HG02798 (cell line): ENCODE measurements at regions not wholly inside any gene's neighbourhood (a gene's known extent, or its start where the extent isn't known, plus 50 kb on each side); places are given as distances from the start of the nearest gene placed in this dataset.

Source experiments
- ATAC-seq: cut with Tn5 transposase; IDR thresholded peaks from one replicate; pipeline ENCODE4 v1.9.1; 2021; ENCODE audit warnings: mild to moderate bottlenecking; ENCODE audit not compliant: unreplicated experiment, poor library complexity

DNA sequence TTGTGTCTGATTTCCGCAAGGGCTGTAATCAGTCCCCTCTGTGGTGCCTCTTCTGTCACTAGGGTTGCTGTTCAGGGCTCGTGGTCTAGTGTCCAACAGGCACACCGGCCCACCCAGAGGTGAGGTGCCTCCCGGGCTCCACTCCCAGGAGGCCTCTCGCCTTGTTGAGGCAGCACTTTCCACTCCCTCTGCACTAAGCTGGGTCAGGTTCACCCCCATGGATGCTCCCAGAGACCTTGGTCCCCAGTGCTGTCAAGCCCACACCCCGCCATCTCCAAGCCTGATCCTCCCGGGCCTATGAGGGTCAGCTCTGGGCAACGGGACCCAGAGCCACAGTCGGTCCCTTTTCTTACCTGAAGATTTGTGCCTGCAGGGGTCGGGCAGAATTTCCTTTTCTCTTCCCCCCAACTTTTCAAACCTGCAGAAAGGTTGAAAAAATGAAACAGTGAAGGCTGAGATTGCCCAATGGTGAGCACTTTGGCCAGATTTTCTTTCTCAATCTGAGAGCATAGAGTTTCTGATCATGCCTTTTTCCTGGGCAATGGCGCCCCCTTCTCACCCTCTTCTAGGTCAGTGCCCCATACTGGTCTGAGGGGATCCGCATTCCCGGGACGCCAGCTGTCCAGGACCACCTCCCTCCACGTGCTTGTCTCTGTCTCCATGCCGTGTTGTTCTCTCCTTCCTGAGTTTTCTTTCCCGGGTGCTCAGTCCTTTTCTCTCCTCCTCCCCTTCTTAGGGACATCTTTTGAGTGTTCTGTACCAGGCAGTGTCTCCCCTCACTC is 148.0 kb downstream of the ASB1 start:
- no peak for ATAC-seq

DNA sequence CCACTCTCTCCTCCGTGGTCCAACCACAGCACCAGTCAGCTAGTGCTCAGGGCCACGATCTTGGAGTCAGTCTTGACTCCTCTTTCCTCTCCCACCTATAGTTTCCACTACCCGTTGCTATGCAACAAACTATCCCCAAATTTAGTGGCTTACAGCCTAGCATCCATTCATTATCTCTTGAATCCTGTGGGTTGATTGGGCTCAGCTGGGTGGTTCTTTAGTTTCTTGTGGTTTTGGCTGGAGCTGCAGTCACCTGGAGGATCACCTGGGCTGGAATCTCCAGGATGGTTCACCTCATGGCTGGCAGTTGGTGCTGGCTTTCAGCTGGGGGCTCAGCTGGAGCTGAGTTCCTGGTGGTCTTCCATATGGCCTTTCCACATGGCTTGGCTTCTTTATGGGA is 149.9 kb downstream of the ASB1 start:
- ATAC-seq: no peak

DNA sequence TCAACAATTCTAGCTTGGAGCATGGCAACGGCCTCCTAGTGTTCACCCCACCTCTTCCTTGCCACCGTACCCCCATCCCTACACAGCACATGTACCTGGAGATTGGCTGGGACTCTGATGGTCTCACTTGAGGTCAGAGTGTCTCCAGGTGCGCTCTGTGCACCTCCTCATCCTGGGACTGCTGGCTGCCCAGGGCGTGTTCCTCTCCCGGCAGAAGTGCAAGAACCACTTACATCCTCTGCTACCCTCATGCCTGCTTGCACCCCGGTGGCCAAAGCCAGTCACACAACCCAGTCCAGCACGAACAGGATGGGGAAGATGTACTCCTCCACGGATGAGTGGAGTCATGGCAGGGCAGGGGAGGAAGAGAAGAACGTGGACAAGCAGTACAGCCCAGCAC is 151.5 kb downstream of the ASB1 start:
- no peak for ATAC-seq

DNA sequence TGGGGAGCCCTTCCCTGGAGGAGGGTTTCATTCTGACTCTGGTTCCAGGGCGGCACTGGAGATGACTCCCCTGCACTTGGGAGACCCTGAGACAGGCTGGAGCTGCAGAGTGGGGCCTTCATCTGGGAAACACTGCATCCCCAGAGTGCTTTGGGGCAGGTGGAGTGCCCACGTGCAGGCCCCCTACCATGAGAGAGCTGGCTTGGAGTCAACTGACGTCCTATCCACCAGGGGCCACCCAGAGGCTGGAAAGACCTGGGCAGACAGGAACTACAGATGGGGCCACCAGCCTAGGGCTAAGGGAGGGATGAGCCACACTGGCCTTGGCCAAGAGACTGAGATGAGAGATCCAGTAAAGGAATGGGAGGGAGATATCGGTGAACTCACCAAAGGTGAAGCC is 153.8 kb downstream of the ASB1 start:
- ATAC-seq: no peak

DNA sequence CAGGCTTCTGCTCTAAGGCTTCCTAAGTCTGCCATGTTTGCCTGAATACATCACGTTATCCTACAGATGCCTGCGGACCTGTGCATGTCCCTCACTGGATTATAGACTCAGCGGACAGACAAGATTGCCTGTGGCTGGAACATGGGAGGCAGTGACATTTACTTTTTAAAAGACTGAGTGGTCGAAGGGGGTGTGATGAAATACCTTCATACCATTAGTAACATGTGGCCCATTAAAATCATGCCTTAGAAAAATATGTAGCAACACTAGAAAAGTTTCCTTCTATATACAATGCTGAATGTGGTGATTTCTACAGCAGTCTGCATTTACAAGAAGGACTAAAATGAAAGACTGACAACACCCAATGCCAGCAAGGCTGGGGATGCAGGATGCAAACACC is 154.4 kb downstream of the ASB1 start:
- no peak for ATAC-seq

DNA sequence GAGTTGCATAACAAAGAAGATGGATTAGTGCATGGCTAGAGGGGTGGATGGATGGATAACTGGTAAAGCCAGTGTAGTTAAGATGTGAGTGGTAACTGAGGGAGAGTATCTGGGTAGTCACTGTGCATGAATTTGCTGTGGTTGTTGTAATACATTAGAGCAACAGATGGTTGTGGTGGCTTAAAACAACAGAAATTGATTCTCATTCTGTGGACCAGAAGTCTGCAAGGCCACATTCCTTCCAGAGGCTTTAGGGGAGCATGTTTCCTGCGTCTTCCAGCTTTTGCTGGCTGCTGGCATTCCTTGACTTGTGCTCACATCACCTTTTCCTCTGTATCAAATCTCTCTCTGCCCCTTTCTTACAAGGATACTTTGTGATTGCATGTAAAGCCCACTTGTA is 155.4 kb downstream of the ASB1 start:
- ATAC-seq: no peak

DNA sequence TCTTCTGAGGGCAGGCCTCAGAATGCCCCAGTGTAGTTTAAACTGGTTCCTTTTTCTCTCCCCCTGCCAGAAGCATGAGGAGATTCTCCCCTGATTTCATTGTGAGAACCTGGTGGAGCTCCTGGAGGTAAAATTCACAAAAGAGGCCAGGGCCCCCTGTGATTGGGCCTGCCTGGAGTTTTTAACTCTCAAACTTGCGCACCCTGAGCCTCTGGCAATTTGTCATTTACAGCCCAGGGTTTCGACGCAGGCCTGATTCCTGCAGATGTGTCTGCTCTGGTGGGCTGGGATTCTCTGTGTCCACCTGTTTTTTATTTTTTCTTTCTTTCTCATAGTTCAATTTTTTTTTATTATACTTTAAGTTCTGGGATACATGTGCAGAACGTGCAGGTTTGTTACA is 157.9 kb downstream of the ASB1 start:
- no peak for ATAC-seq

DNA sequence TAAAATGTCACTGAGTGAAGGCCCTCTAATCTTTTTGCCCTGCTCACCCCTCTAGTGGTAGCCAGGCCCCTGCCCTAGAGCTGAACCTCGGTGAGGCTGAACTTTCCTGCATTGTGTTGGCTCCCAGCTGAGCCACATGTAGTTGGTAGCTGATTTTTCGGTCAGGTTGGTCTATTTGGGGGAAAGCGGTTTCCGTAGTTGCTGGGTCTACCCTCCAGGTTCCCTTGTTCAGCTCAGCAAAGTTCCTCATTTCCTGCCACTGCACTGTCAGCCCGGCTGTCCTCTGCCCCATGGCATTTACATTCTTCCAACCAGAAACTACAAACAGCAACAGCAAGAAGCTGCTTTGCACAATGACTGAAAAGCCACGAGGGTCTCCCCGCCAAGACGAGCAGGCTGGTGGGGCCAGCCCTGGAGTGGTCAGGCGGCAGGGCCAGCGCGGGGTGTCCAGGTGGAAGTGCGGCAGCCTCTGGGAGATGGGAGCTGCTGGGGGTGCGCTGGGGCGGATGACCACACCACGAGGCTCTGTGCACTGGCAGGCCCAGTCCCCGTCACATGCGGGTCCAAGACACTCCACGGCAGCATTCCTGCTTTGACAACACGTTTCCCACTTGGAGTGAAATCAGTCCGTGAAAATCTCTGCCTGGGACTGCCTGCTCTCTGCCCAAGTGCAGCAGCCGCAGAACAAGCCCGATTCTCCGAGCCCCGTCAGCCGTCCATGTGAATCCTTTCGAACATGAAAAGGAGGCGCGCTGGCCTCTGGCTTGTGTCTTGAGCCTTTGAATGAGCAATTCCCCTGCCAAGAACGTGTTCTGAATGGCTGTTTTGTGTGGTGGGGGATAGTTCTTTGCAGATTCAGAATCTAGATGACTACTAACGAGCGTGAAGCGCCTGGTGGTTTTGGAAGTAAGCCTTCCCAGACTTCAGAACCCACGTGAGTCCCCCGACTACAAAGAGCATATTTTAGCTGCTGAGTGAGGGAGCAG is 159.4 kb downstream of the ASB1 start:
- no peak for ATAC-seq

DNA sequence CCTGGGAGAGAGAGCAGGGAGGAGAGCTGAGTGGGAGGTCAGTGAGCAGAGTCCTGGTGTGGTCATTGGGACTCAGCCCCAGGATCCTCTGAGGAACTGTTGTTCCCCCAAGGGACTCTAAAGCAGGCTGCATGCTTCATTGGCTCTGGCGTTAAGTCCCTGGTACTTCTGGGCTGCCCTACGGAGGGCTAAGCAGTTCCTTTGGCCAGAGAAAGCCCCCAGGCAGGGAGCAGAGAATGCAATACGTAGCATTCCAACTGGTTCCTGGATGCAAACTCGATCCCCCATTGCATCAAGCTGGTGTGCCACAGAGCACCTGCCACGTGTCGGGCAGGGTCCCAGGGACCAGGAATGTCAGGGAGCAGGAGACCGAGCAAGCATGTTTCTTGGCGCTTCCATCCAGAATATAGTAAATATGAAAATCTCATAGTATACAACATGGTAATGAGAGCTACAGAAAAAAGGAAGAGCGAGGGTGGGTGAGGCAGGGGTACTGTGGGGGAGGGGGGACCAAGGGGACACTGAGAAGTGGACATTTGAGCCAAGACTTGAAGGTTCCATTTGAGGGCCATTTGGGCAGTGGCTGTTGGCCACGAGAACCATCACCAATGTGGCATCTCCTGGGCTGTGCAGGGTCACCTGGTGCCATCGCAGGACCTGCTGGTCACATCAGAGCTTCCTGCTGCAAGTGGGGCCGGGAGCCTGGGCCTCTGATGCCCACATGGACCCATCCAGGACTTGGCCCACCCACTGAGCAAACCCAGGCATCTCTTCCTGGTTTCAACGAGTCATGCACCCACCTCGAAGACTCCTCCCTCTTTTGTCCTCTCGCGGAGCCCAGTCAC is 160.4 kb downstream of the ASB1 start:
- no peak for ATAC-seq

DNA sequence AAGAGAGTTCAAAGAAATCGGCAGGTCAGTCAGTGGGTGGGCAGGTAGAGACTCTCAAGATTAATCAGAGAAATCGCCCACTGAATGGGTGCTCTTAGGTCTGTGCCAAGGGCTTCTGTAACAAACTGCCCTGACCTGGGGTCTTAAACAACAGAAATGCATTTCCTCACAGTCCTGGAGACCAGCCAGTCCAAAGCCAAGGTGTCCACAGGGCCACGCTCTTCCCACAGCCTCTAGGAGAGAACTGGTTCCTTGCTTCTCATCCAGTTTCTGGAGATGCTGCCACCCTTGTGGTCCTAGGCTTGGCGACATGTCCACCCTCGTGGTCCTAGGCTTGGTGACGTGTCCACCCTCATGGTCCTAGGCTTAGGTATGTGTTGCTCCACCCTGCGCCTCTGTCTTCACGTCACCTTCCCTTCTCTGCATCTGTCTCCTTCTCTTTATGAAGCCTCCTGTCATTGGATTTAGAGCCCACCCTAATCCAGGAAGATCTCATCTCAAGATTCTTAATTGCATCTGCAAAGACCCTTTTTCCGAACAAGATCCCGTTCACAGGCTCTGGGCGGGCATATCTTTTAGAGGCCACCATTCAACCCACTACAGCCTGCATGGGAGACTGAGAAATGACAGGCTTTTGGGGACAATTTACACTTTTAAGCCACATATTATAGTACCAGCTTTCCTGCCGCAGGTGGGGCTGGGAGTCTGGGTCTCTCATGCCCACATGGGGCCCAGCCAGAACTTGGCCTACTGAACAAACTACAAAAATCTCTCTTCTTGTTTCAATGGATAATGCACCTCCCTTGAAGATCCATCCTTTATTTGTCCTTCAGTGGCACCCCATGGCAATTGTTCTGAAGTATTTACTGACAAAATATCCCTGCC is 161.3 kb downstream of the ASB1 start:
- ATAC-seq: no peak

DNA sequence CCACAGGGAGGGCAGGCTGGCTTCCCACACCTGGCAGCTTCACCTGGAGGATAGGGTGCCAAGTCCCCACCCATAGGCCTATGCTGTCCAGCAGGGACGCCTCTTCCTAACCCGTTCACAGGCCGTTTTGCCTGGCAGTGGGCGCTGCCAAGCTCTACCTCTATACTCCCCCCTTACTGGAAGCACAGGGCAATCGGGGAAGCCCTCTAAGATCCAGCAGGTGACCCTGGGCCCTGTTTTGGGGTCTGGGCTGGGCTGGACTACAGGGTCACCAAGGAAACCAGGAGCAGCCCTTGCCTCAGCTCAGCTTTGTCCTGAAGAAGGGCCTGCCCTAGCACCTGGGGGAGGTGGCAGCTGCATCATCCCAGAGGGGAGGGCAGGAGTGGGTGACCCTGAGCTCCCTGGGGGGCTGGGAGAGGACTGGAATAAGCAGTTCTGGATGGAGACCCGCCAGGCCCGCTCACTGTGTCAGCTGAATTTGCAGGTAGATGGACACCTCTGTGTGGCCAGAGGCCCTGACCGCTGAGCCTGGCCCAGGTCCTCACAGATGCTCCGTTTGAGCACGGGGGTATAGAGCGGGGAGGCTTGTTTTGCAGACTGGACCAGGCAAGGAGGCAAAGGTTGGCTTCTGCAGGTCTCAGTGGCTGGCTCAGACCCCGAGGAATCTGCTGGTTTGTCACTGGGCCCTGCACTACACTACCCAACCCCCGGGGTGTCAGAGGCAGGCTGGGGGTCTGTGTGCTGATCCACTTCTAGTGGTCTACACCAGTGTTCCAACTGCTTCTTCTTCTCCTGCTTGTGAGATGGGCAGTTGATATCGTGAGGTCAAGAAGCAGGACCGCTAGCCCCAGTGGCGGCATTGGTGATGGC is 163.1 kb downstream of the ASB1 start:
- no peak for ATAC-seq

DNA sequence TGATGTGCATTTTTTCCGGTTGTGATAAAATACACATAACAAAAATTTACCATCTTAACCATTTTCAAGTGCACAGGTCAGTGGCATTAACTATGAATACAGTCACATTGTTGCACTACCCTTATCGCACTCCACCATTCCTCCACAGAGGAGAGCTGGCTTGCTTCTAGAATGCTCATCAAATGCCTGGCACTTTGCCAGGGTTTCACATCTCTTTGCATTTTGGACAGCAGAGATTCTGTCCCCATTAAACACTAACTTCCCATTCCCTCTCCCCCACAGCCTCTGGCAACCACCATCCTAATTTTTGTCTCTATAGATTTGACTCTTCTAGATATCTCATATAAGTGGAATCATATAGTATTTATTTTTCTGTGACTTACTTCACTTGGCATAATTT is 165.0 kb downstream of the ASB1 start:
- no peak for ATAC-seq

DNA sequence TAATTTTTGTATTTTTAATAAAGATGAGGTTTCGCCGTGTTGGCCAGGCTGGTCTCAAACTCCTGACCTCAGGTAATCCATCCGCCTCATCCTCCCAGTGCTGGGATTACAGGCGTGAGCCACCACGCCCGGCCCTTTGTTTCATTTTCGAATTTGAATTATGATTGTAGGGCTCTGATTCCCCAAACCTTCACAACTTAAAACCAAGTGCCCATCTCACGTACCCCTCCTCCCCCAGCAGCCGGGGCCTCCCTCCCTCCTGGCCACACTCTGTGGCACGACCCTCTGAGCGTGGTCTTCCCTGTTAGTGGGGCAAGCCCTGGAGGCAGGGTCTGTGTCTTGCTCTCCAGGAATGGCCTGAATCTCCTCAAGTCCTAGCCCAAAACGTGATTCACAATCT is 166.5 kb downstream of the ASB1 start:
- ATAC-seq: no peak

DNA sequence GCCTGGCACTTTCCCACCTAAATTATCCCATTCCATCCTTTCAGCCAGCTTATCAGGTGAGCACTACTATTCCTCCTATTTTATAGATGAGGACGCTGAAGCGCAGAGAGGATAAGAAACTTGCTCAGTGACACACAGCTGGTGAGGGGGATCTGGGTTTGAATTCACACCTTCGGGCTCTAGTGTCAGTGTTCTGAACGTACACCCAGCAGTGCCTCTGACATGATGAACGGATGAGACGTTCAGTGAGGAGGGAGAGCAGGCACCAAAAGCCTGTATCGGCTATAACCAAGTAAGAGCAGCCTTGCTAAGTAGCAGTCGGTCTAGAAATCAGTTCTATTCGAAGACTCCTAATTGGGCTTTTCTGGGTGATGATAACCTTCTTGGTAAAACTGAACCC is 167.0 kb downstream of the ASB1 start:
- no peak for ATAC-seq

DNA sequence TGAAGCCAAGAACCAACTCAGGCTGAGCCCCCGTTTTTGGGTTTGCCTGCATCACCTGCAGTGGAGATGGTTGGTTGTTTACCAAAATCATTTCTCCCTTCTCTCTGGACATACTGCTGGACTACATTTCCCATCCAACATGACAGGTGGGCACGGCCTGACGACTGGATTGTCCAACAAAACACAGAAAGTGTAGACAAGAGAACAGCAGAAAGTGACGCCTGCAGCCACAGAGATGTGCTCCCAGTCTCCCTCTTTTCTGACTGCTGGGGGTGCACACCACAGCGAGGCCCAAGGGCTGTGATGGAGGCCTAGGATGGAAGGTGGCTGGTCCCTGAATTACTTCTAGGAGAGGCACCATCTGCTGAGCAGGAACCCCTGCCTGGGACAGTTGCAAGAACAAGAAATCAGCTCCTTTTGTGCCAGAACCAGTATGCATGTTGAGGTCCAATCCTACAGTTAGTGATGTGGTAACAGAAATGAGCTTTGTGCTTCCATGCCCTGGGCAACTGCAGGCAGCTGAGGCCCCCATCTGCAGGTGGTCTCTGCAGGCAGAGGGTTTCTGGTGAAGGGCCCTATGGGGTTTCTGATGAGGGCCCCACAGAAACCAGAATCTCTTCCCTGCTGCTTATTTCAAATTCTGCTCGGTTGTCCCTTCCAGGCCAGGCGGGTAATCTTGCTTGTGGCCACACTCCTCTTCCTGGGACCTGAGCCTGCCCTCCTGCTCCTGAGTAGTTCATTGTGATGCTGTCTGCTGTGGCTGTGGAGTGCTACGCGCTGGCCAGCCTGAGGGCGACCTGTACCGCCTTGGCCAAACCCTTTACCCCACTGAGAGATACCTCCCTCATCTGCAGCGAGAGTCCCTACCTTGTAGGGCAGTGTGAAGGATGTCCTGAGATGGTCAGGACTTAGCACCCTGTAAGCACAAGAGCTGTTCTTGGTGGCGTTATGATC is 168.3 kb downstream of the ASB1 start:
- no peak for ATAC-seq

DNA sequence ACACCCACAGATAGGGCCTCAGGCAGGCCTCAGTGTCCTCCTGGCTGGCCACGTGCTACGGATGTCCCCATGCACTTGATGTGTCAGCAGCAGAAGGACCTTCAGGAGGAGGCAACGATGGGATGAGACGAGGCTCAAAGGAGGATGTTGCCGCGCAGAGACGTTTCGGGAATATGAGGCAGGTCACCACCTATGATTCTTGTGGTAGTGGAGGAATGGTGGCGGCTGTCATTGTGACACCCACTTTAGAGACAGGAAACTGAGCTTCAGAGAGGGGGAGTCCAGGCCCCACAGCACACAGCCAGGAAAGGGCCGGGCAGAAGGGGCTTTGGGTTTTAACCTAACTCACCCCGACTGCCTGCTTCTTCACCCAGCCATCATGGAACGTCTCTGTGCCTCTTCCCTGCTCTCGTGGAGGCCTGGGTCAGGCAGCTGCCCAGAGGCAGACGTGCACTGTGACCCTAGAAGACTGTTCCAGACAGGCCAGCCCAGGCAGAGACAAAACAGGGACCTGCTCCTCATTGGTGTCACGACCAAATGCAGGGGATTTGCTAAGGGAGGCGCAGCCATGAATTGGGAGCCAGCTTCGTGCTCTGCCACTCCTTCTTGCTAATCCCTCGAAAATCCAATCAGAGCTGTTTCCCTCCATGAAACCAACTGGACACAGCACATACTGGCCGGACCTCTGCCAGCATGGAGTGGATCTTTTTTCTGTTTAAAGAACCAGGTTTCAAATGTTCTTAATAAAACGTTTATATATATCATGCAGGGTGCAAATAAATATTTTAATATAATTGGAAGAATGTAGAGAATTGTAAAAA is 169.2 kb downstream of the ASB1 start:
- no peak for ATAC-seq
